Fibroblast of lung (primary cell): ENCODE measurements at regions not wholly inside any gene's neighbourhood (a gene's known extent, or its start where the extent isn't known, plus 50 kb on each side); places are given as distances from the start of the nearest gene placed in this dataset.

ENCODE experiments used
- DNase-seq, 2 donors: peaks; one replicate each; pipeline versions ENCODE4 v3.0.0 to v3.0.0-alpha.2; 2010; ENCODE audit warnings: low read depth in 2 of 2
- H2AFZ ChIP-seq: 2 replicates; pipeline ENCODE4 v1.5.1; 2012; ENCODE audit warnings: low read length, control low read depth, inconsistent platforms
- H3K27ac ChIP-seq: 2 replicates; pipeline ENCODE4 v1.5.1; 2011; ENCODE audit warnings: low read length, control low read depth; ENCODE audit not compliant: insufficient read depth
- H3K27me3 ChIP-seq: 2 replicates; pipeline ENCODE4 v1.5.1; 2011; ENCODE audit warnings: mild to moderate bottlenecking, low read length; ENCODE audit not compliant: control insufficient read depth, insufficient read depth
- H3K36me3 ChIP-seq: 2 replicates; pipeline ENCODE4 v1.5.1; 2011; ENCODE audit warnings: low read length; ENCODE audit not compliant: control insufficient read depth, insufficient read depth
- H3K4me1 ChIP-seq: 2 replicates; pipeline ENCODE4 v1.5.1; 2011; ENCODE audit warnings: low read length; ENCODE audit not compliant: control insufficient read depth, insufficient read depth; ENCODE audit errors: extremely low read depth
- H3K4me2 ChIP-seq: 2 replicates; pipeline ENCODE4 v1.5.1; 2011; ENCODE audit warnings: low read length, control low read depth; ENCODE audit not compliant: insufficient read depth; ENCODE audit errors: extremely low read depth
- H3K4me3 ChIP-seq, 4 experiments: fragments of 200-600 bp in 1 of 4; sonication (generic) in 1 of 4; replicated peaks in 1 of 4; 2 replicates each; pipeline ENCODE4 v1.5.1; 2011 to 2016; ENCODE audit warnings: low read length in 4 of 4, low read depth in 3 of 4, mild to moderate bottlenecking in 3 of 4, control low read depth in 2 of 4, inconsistent platforms in 1 of 4, mixed read lengths in 1 of 4; ENCODE audit not compliant: insufficient read depth in 1 of 4; ENCODE audit errors: control extremely low read depth in 1 of 4
- H3K79me2 ChIP-seq: 2 replicates; pipeline ENCODE4 v1.5.1; 2012; ENCODE audit warnings: mild to moderate bottlenecking, low read length, inconsistent platforms; ENCODE audit not compliant: control insufficient read depth, insufficient read depth
- H3K9ac ChIP-seq: 2 replicates; pipeline ENCODE4 v1.5.1; 2011; ENCODE audit warnings: mild to moderate bottlenecking, low read length, control low read depth; ENCODE audit not compliant: insufficient read depth
- H3K9me3 ChIP-seq: 2 replicates; pipeline ENCODE4 v1.5.1; 2012; ENCODE audit warnings: low read depth, low read length; ENCODE audit not compliant: control insufficient read depth, insufficient read depth
- H4K20me1 ChIP-seq: 2 replicates; pipeline ENCODE4 v1.5.1; 2011; ENCODE audit warnings: low read length; ENCODE audit not compliant: control insufficient read depth, insufficient read depth; ENCODE audit errors: extremely low read depth
- CTCF ChIP-seq, 2 donors: IDR thresholded peaks in 1 of 2; conservative IDR thresholded peaks in 1 of 2; 1 replicate in 1 of 2; 2 replicates in 1 of 2; pipeline ENCODE4 v1.5.1; 2011 to 2012; ENCODE audit warnings: low read length in 2 of 2, control low read depth in 1 of 2, inconsistent platforms in 1 of 2, low read depth in 1 of 2, mild to moderate bottlenecking in 1 of 2
- EZH2 ChIP-seq: IDR thresholded peaks from 2 replicates; pipeline ENCODE4 v1.5.1; 2012; ENCODE audit warnings: low read length, control low read depth, mild to moderate bottlenecking; ENCODE audit errors: missing control alignments

- Histone ChIP-seq H3K4me1 (no peaks in the 10 kb centered on the region), H4K20me1 (no peaks in the 10 kb centered on the region), H3K9me3 (no peaks in the 10 kb centered on the region), H3K4me3 (no peak overlapping the region), H3K27ac (no peak overlapping the region), H2AFZ (no peak overlapping the region), H3K27me3 (peaks cover 22% of the 10 kb centered on the region), H3K9ac (no peak overlapping the region), H3K36me3 (no peaks in the 10 kb centered on the region), H3K4me2 (no peak overlapping the region), H3K79me2 (no peaks in the 10 kb centered on the region)
- TF ChIP-seq EZH2 (no peak), CTCF (conservative IDR thresholded peaks at IDR 0.05 in 1 of 2, IDR thresholded peaks at IDR 0.05 in 1 of 2; ENCODE audit: low read depth in 1 of 2, low read length in 2 of 2) (no peak)
- no peak for DNase-seq
These were observed 97.6 kb upstream of the E2F8 start for GRCh38 chr11:19338375-19338774.

- no peak overlapping the region for H3K27ac ChIP-seq
- no peaks in the 10 kb centered on the region for H3K9me3 ChIP-seq
- H4K20me1 ChIP-seq: no peaks in the 10 kb centered on the region
- TF ChIP-seq CTCF (conservative IDR thresholded peaks at IDR 0.05 in 1 of 2, IDR thresholded peaks at IDR 0.05 in 1 of 2; ENCODE audit: low read depth in 1 of 2, low read length in 2 of 2) (no peak), EZH2 (no peak)
- no peaks in the 10 kb centered on the region for H3K36me3 ChIP-seq
- no peak overlapping the region for H3K4me2 ChIP-seq
- no peak overlapping the region for H3K9ac ChIP-seq
- H3K79me2 ChIP-seq: no peaks in the 10 kb centered on the region
- H3K4me3 ChIP-seq: no peak overlapping the region
- H3K4me1 ChIP-seq: no peaks in the 10 kb centered on the region
- H3K27me3 ChIP-seq: peaks cover 22% of the 10 kb centered on the region
- H2AFZ ChIP-seq: no peak overlapping the region
- no peak for DNase-seq
These were observed 97.0 kb upstream of the E2F8 start for GRCh38 chr11:19337779-19338178.

- no peaks in the 10 kb centered on the region for H4K20me1 ChIP-seq
- H3K4me3 ChIP-seq: no peak overlapping the region
- no peak for DNase-seq
- peaks cover 15% of the 10 kb centered on the region for H3K27me3 ChIP-seq
- H3K4me2 ChIP-seq: no peak overlapping the region
- H3K36me3 ChIP-seq: no peaks in the 10 kb centered on the region
- H3K4me1 ChIP-seq: no peaks in the 10 kb centered on the region
- H3K79me2 ChIP-seq: no peaks in the 10 kb centered on the region
- no peak overlapping the region for H3K9ac ChIP-seq
- H3K27ac ChIP-seq: no peak overlapping the region
- no peaks in the 10 kb centered on the region for H3K9me3 ChIP-seq
- TF ChIP-seq EZH2 (no peak), CTCF (conservative IDR thresholded peaks at IDR 0.05 in 1 of 2, IDR thresholded peaks at IDR 0.05 in 1 of 2; ENCODE audit: low read depth in 1 of 2, low read length in 2 of 2) (no peak)
- H2AFZ ChIP-seq: no peak overlapping the region
These were observed 95.6 kb upstream of the E2F8 start for GRCh38 chr11:19336331-19336730.
